ENCODE measurements at regions not wholly inside any gene's neighbourhood (a gene's known extent, or its start where the extent isn't known, plus 50 kb on each side); places are given as distances from the start of the nearest gene placed in this dataset.
A peak's percentile ranks its signal among the peaks of the same experiment; 100 is the strongest.

DNA sequence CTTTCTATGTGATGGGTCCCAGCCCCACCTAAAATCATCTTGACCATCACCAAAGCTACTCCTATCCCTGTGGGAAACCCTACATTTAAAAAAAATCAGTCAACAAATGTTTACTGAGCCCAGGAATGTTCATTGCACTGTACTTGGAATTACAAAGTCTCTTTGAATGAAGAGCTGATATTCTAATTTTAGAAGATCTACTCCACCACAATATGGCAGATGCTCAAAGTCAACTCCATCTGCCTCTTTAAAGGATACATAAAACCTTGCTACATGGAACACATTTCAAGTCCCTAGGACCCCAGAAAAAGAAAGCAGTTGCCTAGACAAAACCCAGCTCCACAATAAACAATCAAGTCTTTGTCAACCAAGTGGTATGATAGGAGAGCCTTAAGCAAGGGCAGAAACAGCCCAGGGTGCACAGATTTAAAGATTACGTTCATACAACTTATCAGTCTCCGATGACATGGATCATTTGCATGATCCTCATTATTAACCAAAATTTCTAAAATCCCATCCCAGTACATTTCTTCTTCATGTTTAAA is 234.3 kb upstream of the ACVR2A start:
- POLR2A ChIA-PET: no interaction called here
- TF ChIP-seq, protein P1, sequence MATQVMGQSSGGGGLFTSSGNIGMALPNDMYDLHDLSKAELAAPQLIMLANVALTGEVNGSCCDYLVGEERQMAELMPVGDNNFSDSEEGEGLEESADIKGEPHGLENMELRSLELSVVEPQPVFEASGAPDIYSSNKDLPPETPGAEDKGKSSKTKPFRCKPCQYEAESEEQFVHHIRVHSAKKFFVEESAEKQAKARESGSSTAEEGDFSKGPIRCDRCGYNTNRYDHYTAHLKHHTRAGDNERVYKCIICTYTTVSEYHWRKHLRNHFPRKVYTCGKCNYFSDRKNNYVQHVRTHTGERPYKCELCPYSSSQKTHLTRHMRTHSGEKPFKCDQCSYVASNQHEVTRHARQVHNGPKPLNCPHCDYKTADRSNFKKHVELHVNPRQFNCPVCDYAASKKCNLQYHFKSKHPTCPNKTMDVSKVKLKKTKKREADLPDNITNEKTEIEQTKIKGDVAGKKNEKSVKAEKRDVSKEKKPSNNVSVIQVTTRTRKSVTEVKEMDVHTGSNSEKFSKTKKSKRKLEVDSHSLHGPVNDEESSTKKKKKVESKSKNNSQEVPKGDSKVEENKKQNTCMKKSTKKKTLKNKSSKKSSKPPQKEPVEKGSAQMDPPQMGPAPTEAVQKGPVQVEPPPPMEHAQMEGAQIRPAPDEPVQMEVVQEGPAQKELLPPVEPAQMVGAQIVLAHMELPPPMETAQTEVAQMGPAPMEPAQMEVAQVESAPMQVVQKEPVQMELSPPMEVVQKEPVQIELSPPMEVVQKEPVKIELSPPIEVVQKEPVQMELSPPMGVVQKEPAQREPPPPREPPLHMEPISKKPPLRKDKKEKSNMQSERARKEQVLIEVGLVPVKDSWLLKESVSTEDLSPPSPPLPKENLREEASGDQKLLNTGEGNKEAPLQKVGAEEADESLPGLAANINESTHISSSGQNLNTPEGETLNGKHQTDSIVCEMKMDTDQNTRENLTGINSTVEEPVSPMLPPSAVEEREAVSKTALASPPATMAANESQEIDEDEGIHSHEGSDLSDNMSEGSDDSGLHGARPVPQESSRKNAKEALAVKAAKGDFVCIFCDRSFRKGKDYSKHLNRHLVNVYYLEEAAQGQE (IDR thresholded peaks at IDR 0.05; ENCODE audit: insufficient read depth in 1 of 2, low read depth in 2 of 2, low read length in 1 of 2): no peak
- TF ChIP-seq POLR2AphosphoS5 (IDR thresholded peaks at IDR 0.05; ENCODE audit: low read depth, low read length): no peak
- TF ChIP-seq CTCF (IDR thresholded peaks at IDR 0.05): no peak
- TF ChIP-seq SIN3A (IDR thresholded peaks at IDR 0.05; ENCODE audit: borderline replicate concordance, insufficient read depth, low read depth, low read length): no peak
- no peak for TF ChIP-seq TCF7L2 (IDR thresholded peaks at IDR 0.05; ENCODE audit: low read depth, low read length)
- in situ Hi-C loops (cut with HindIII; ENCODE audit: low pct_unique_long_range_greater_than_20kb, low sequenced_read_pairs) (no loop called here), intact Hi-C loops (cut with micrococcal nuclease; ENCODE audit: unreplicated experiment) (no loop called here)
- Histone ChIP-seq H3K9me3 (ENCODE audit: control insufficient read depth, insufficient read depth, low read depth, low read length) (no peaks in the 10 kb centered on the region), H3K27ac (ENCODE audit: low read length) (no peak overlapping the region), H3K4me3 (ENCODE audit: low read depth in 2 of 2, low read length in 2 of 2) (no peak overlapping the region), H3K4me1 (ENCODE audit: control insufficient read depth, insufficient read depth, low read length) (no peaks in the 10 kb centered on the region), H3K27me3 (ENCODE audit: control insufficient read depth, insufficient read depth, low read length) (no peaks in the 10 kb centered on the region), H3K36me3 (ENCODE audit: control insufficient read depth, insufficient read depth, low read length) (no peaks in the 10 kb centered on the region)
- CTCF ChIA-PET: no interaction called here
- ATAC-seq (no peak), DNase-seq (ENCODE audit: low read depth, low spot score) (no peak)
- no TSS peak for BruUV-seq (replicated peaks)

DNA sequence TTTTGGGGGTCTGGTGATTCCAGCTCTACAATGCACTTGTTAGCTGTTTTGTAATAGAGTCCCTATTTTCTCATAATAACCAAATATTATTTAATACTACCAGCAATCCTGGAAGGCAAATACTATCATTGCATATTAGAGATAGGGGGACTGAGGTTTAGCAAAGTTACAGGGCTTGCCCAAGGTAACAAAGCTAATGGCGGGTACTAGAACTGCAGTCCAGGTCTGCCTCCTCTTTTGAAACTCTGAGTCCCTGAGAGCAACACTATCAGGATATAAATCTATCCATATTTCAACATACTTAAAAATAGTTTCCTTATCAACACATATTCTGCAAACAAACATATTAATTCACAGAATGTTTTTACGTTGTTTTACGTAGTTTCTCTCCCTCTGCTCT is 235.5 kb upstream of the ACVR2A start:
- no peak for DNase-seq (ENCODE audit: low read depth, low spot score)
- no peaks in the 10 kb centered on the region for H3K27me3 ChIP-seq (ENCODE audit: control insufficient read depth, insufficient read depth, low read length)
- no peak for TF ChIP-seq TCF7L2 (IDR thresholded peaks at IDR 0.05; ENCODE audit: low read depth, low read length)
- no TSS peak for BruUV-seq (replicated peaks)
- no peaks in the 10 kb centered on the region for H3K36me3 ChIP-seq (ENCODE audit: control insufficient read depth, insufficient read depth, low read length)
- intact Hi-C loops (cut with micrococcal nuclease; ENCODE audit: unreplicated experiment): no loop called here
- H3K27ac ChIP-seq (ENCODE audit: low read length): no peak overlapping the region
- no peaks in the 10 kb centered on the region for H3K9me3 ChIP-seq (ENCODE audit: control insufficient read depth, insufficient read depth, low read depth, low read length)
- no peak for ATAC-seq
- CTCF ChIA-PET: no interaction called here
- no peaks in the 10 kb centered on the region for H3K4me1 ChIP-seq (ENCODE audit: control insufficient read depth, insufficient read depth, low read length)
- peak overlapping the region in 1 of 2 experiments; percentile 4; a peak in 1 of 4 replicates for H3K4me3 ChIP-seq (ENCODE audit: low read depth in 2 of 2, low read length in 2 of 2)
- POLR2A ChIA-PET: interaction anchor here (0.7 kb wide), 1 partner anchor 95 kb away, joined by 3 read pairs; no protein-coding TSS in a partner anchor
- in situ Hi-C loops (cut with HindIII; ENCODE audit: low pct_unique_long_range_greater_than_20kb, low sequenced_read_pairs): no loop called here

GRCh38 chr2:147607379-147607778 is 237.4 kb upstream of the ACVR2A start:
- H3K9me3 ChIP-seq (ENCODE audit: control insufficient read depth, insufficient read depth, low read depth, low read length): no peaks in the 10 kb centered on the region
- ATAC-seq: no peak

More at GRCh38 chr2:147607379-147607778, 237.4 kb upstream of the ACVR2A start:
- TF ChIP-seq TCF7L2 (IDR thresholded peaks at IDR 0.05; ENCODE audit: low read depth, low read length): no peak
- TF ChIP-seq SIN3A (IDR thresholded peaks at IDR 0.05; ENCODE audit: borderline replicate concordance, insufficient read depth, low read depth, low read length): no peak
- no peak for TF ChIP-seq CTCF (IDR thresholded peaks at IDR 0.05)
- no TSS peak for BruUV-seq (replicated peaks)
- no peak overlapping the region for H3K27ac ChIP-seq (ENCODE audit: low read length)
- DNase-seq (ENCODE audit: low read depth, low spot score): no peak
- in situ Hi-C loops (cut with HindIII; ENCODE audit: low pct_unique_long_range_greater_than_20kb, low sequenced_read_pairs): no loop called here
- no peak overlapping the region for H3K4me3 ChIP-seq (ENCODE audit: low read depth in 2 of 2, low read length in 2 of 2)
- intact Hi-C loops (cut with micrococcal nuclease; ENCODE audit: unreplicated experiment): no loop called here
- ChIA-PET CTCF (no interaction called here), POLR2A (no interaction called here)
- no peaks in the 10 kb centered on the region for H3K36me3 ChIP-seq (ENCODE audit: control insufficient read depth, insufficient read depth, low read length)
- no peaks in the 10 kb centered on the region for H3K4me1 ChIP-seq (ENCODE audit: control insufficient read depth, insufficient read depth, low read length)
- H3K27me3 ChIP-seq (ENCODE audit: control insufficient read depth, insufficient read depth, low read length): no peaks in the 10 kb centered on the region
